ENCODE measurements at regions not wholly inside any gene's neighbourhood (a gene's known extent, or its start where the extent isn't known, plus 50 kb on each side); places are given as distances from the start of the nearest gene placed in this dataset.
"Not testable (repeated sequence)": the region's sequence is repeated elsewhere in the genome, so short reads cannot be mapped to it uniquely, and the experiment has no call there.

DNA sequence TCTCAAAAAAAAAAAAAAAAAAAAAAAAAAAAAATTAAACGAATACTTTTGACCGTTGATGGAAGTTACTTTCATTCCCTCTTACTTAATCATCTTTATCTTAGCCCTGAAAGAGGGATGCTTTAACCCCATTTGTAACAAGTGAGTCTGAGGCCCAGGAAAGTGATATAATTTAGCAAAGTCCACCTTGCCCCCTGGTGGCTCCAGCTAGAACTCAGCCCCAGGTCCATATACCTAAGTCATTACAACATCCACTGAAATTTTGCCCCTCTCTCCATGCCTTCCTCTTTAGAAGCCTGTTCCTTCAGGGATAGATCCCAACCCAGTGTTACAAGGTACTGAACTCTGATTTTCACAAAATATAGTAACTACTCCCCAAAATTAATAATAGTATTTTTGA, 116.3 kb upstream of the KRTAP5-11 start:
- peak; percentile 49 for TF ChIP-seq CTCF (conservative IDR thresholded peaks at IDR 0.05)
- not testable (repeated sequence) for TF ChIP-seq EZH2 (IDR thresholded peaks at IDR 0.05; ENCODE audit: low read depth)

Data from PC-9 (cell line).